Stimulated activated CD4-positive, alpha-beta T cell treated with anti-CD3 and anti-CD28 coated beads, TNF-alpha, amount 100 ng/mL, for 1 hour (primary cell): ENCODE measurements at regions not wholly inside any gene's neighbourhood (a gene's known extent, or its start where the extent isn't known, plus 50 kb on each side); places are given as distances from the start of the nearest gene placed in this dataset.
"Not testable (repeated sequence)": the region's sequence is repeated elsewhere in the genome, so short reads cannot be mapped to it uniquely, and the experiment has no call there.

Experiments used
- DNase-seq, 3 donors: peaks; one replicate each; pipeline ENCODE4 v3.0.0-alpha.2; 2020; ENCODE audit warnings: low read depth in 3 of 3, low spot score in 1 of 3

DNA sequence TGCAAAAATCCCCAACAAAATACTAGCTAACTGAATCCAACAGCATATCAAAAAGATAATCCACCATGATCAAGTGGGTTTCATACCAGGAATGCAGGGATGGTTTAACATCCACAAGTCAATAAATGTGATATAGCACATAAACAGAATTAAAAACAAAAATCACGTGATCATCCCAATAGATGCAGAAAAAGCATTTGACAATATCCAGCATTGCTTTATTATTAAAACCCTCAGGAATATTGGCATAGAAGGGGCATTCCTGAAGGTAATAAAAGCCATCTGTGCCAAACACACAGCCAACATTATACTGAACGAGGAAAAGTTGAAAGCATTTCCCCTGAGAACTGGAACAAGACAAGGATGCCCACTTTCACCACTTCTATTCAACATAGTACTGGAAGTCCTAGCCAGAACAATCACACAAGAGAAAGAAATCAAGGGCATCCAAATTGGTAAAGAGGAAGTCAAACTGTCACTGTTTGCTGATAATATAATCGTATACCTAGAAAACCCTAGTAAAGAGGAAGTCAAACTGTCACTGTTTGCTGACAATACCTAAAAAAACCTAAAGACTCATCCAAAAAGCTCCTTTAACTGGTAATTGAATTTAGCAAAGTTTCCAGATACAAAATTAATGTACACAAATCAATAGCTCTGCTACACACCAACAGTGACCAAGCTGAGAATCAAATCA lies 109.8 kb downstream of the RNASET2 start:
- DNase-seq = not testable (repeated sequence)

GRCh38 chr6:166842607-166843006 lies 113.7 kb downstream of the RNASET2 start:
- DNase-seq = no peak

DNA sequence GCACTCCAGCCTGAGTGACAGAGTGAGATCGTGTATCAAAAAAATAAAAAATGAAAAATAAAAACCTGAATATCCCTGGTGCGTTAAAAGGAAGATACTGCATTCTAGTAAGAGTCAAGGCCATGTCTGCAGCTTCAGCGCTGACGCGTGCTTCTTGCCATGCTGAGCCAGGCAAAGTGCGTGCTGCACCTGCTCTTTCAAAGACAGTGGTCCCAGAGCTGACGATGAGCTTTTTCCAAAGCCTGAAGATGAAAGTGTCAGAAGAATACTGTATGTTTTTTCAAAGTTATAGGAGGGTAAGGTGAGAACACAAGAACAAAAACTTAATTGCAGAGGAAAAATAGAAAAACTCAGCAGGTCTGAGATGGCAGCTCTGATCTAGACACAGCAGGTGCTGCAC lies 115.1 kb downstream of the RNASET2 start:
- no peak for DNase-seq

GRCh38 chr6:166839569-166839968 lies 116.8 kb downstream of the RNASET2 start:
- no peak for DNase-seq

DNA sequence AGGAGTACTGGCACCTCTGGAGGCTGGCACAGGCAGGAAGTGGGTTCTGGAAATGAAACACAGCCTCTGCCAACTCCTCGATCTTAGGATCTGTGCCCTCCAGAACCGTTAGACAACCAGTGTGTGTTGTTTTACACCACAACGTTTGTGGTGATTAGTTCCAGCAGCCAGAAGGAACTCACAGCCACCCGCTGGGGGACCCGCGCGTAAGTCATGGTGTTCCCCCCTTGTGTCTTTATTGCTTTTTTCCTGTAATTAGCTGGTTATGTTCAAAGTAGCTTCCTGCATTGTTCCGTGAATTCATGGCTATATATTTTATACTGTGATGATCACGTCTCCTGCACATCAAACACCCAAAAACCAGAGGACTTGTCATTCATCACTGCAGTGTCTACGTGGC lies 117.4 kb downstream of the RNASET2 start:
- DNase-seq = no peak

GRCh38 chr6:166836785-166837718 lies 119.3 kb downstream of the RNASET2 start:
- no peak for DNase-seq

GRCh38 chr6:166834049-166834448 lies 122.3 kb downstream of the RNASET2 start:
- no peak for DNase-seq

GRCh38 chr6:166830891-166831363 lies 125.4 kb downstream of the RNASET2 start:
- no peak for DNase-seq

DNA sequence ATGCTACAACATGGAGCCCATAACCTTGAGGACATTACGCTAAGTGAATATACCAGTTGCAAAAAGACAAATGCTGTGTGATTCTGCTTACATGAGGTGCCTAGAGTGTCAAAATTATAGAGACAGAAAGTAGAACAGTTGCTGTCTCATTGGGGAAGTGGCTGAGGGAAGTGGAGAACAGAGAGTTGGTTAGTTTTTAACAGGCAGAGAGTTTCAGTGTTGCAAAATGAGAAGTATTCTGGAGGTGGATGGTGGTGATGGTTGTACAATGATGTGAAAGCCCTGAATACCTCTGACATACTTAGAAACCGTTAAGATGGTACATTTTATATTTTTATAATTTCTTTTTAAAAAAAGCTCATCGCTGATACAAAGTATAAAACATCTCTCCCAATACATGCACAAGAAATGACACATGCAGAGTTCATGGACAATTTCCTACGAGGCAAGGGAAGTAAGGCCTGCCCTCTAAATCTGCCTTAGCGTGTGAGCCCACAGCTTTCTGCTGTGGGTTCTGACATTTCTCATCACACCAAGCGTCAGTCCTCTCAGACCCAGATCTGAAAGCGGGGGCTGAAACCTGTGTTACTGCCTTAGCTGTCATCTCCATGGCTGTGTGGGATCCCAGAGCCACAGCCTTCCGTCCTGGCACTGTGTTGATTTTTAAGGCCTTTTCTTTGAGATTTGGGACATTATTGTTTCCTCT lies 126.0 kb downstream of the RNASET2 start:
- DNase-seq = no peak

- DNase-seq = no peak
Observed at GRCh38 chr6:166826264-166826663, 130.1 kb downstream of the RNASET2 start.

- no peak for DNase-seq
Observed at GRCh38 chr6:166825553-166826145, 130.7 kb downstream of the RNASET2 start.

- no peak for DNase-seq
Observed at GRCh38 chr6:166824880-166825250, 131.5 kb downstream of the RNASET2 start.

- no peak for DNase-seq
Observed at GRCh38 chr6:166824146-166824879, 132.0 kb downstream of the RNASET2 start.

DNA sequence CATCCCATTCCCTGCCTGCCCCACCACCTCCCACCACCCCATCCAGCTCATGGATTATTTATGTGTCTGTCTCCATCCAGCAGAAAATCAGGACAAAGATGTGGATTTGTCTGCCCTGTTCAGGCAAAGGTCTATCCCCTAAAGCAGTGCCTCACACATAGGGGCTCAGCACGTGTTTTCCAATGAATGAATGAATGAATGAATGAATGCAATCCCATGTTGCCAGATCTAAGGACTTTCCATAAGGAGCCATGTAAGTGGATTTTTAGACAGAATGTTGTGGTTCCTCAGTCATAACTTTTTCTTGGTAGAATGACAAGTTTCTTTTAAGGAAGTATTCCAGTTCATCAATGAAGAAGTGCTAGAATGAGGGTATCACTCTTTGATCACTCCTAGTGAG lies 133.7 kb downstream of the RNASET2 start:
- DNase-seq = no peak

DNA sequence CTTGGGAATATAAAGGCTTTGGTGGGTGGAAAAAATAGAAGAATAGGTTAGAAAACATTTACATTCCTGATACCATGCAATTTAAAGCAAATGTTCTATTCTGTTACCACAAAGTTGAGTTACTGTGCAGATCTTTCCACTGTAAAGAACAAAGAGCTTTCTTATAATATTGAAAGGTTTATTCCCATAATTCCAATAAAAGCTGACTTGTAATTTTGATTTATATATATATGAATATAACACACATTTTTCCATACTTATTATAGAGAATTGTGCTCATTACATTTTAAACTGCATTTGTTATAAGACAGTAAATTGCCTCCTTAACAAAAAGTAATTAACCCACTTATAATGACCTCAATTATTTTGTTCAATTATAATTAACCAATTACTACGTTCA lies 135.9 kb downstream of the RNASET2 start:
- DNase-seq = no peak

- no peak for DNase-seq
Observed at GRCh38 chr6:166820070-166820469, 136.3 kb downstream of the RNASET2 start.

GRCh38 chr6:166815629-166816028 lies 140.7 kb downstream of the RNASET2 start:
- DNase-seq = no peak

DNA sequence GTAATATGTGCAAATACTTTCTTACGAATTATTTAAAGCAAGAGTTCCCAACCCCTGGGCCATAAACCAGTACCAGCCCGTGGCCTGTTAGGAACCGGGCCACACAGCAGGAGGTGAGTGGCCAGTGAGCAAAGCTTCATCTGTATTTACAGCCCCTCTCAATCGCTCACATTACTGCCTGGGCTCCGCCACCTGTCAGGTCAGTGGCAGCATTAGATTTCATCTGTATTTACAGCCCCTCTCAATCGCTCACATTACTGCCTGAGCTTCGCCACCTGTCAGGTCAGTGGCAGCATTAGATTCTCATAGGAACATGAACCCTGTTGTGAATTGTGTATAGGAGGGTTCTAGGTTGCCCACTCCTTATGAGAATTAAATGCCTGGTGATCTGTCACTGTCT lies 142.0 kb downstream of the RNASET2 start:
- no peak for DNase-seq

GRCh38 chr6:166813461-166813860 lies 142.9 kb downstream of the RNASET2 start:
- DNase-seq = no peak

DNA sequence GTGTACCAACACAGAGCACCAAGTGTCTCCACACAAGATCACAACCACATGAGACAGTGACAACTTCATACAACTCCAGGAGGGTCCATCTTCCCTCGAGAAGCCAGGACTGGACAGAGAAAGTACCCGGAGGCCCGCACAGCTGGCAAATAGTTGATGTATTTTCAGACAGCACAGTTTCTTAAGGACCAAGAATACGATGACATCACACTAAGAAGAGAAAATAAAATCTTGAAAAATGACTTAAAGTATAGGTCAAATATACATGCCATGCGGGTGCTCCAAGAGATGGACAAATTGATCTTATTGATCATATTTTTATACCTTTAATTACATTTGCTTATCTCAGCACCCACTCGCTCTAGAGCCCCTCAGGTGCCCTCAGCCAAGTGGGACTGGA lies 145.5 kb downstream of the RNASET2 start:
- no peak for DNase-seq

DNA sequence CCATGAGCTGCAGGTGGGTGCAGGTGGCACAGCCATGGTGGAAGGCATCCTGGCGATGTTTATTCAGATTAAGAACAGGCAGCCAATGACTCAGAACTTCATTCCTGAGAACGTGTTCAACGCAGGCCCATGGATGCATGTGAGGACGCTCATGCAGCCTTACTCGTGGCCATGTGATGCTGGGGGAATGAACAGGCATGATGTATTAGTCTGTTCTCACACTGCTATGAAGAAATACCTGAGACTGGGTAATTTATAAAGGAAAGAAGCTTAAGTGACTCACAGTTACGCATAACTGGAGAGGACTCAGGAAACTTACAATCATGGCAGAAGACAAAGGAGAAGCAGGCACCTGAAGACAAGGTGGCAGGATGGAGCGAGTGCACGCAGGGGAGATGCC lies 146.6 kb downstream of the RNASET2 start:
- DNase-seq = no peak
